K562 (cell line): ENCODE measurements at regions not wholly inside any gene's neighbourhood (a gene's known extent, or its start where the extent isn't known, plus 50 kb on each side); places are given as distances from the start of the nearest gene placed in this dataset.
A peak's percentile ranks its signal among the peaks of the same experiment; 100 is the strongest.

Experiments
- ARID1B ChIP-seq: fragments of 450-650 bp; IDR thresholded peaks from 2 replicates; pipeline ENCODE4 v1.6.1; 2016; ENCODE audit warnings: antibody characterized with exemption, mild to moderate bottlenecking, inconsistent platforms
- CGGBP1 ChIP-seq: fragments of 250-450 bp; sonication (Bioruptor Pico); IDR thresholded peaks from 2 replicates; pipeline ENCODE4 v1.9.0; 2021; ENCODE audit warnings: mild to moderate bottlenecking
- CREM ChIP-seq: IDR thresholded peaks from 2 replicates; pipeline ENCODE4 v1.6.1; 2014; ENCODE audit warnings: antibody characterized with exemption, low read depth
- ESRRB ChIP-seq: fragments of 250-450 bp; sonication (Bioruptor Pico); IDR thresholded peaks from 2 replicates; pipeline ENCODE4 v1.5.0; 2020; ENCODE audit warnings: mild to moderate bottlenecking, moderate library complexity, borderline replicate concordance
- MBD2 ChIP-seq: sonication (generic); IDR thresholded peaks from 2 replicates; pipeline ENCODE4 v1.6.1; 2016; ENCODE audit warnings: low read depth, borderline replicate concordance
- NELFE ChIP-seq: IDR thresholded peaks from 2 replicates; pipeline ENCODE4 v1.6.1; 2011; ENCODE audit warnings: mild to moderate bottlenecking; ENCODE audit not compliant: insufficient read depth, insufficient read length
- POLR2AphosphoS2 ChIP-seq: IDR thresholded peaks from 2 replicates; pipeline ENCODE4 v1.6.1; 2012; ENCODE audit warnings: low read length, improper control_type of control experiment
- POLR2H ChIP-seq: IDR thresholded peaks from 2 replicates; pipeline ENCODE4 v1.6.1; 2016; ENCODE audit warnings: missing genetic modification characterization, low read depth, mild to moderate bottlenecking, control low read depth, missing compliant biosample characterization, moderate library complexity
- RBBP5 ChIP-seq: fragments of 200-600 bp; sonication (generic); IDR thresholded peaks from 2 replicates; pipeline ENCODE4 v1.6.1; 2012; ENCODE audit warnings: borderline replicate concordance, mild to moderate bottlenecking, low read length, control low read depth, inconsistent platforms; ENCODE audit not compliant: insufficient read depth, poor library complexity, severe bottlenecking
- SMARCA4 ChIP-seq: fragments of 450-650 bp; IDR thresholded peaks from 2 replicates; pipeline ENCODE4 v1.6.1; 2016
- SREBF1 ChIP-seq: fragments of 150-350 bp; IDR thresholded peaks from 2 replicates; pipeline ENCODE4 v1.6.1; 2014; ENCODE audit warnings: antibody characterized with exemption, low read depth, low read length, borderline replicate concordance
- TAF9B ChIP-seq: fragments of 450-650 bp; IDR thresholded peaks from 2 replicates; pipeline ENCODE4 v1.6.1; 2018; ENCODE audit warnings: mild to moderate bottlenecking; ENCODE audit not compliant: partially characterized antibody
- TBL1XR1 ChIP-seq, 2 experiments: IDR thresholded peaks; 2 replicates each; pipeline ENCODE4 v1.6.1; 2012; ENCODE audit warnings: improper control_type of control experiment in 2 of 2, low read length in 2 of 2, mild to moderate bottlenecking in 1 of 2
- ZKSCAN8 ChIP-seq: fragments of 200-800 bp; sonication (Bioruptor generic); IDR thresholded peaks from 2 replicates; pipeline ENCODE4 v1.6.1; 2016; ENCODE audit warnings: missing genetic modification characterization, missing compliant biosample characterization
- ZNF253 ChIP-seq: fragments of 250-450 bp; sonication (Bioruptor Pico); conservative IDR thresholded peaks from 2 replicates; pipeline ENCODE4 v1.6.1; 2021; ENCODE audit warnings: mild to moderate bottlenecking
- ZNF583 ChIP-seq: fragments of 250-450 bp; sonication (Bioruptor Pico); IDR thresholded peaks from 2 replicates; pipeline ENCODE4 v1.4.0; 2020
- TF ChIP-seq, protein P1 (sequence below): fragments of 250-450 bp; sonication (Bioruptor Pico); IDR thresholded peaks from 2 replicates; pipeline ENCODE4 v1.5.0; 2021; ENCODE audit warnings: mild to moderate bottlenecking, moderate library complexity
- TF ChIP-seq, protein P2 (sequence below), 3 experiments: fragments of 200-800 bp in 1 of 3; sonication (Bioruptor generic) in 1 of 3; sonication (generic) in 1 of 3; formaldehyde crosslinking in 1 of 3; IDR thresholded peaks; 2 replicates each; pipeline versions ENCODE4 v1.6.1 to v1.8.0; 2016 to 2022; ENCODE audit warnings: mild to moderate bottlenecking in 2 of 3, missing compliant biosample characterization in 2 of 3, missing genetic modification characterization in 2 of 3, missing genetic modification reagents in 1 of 3
- TF ChIP-seq, protein P3 (sequence below): fragments of 250-450 bp; sonication (Bioruptor Pico); IDR thresholded peaks from 2 replicates; pipeline ENCODE4 v1.4.0; 2020; ENCODE audit warnings: mild to moderate bottlenecking, moderate library complexity

DNA sequence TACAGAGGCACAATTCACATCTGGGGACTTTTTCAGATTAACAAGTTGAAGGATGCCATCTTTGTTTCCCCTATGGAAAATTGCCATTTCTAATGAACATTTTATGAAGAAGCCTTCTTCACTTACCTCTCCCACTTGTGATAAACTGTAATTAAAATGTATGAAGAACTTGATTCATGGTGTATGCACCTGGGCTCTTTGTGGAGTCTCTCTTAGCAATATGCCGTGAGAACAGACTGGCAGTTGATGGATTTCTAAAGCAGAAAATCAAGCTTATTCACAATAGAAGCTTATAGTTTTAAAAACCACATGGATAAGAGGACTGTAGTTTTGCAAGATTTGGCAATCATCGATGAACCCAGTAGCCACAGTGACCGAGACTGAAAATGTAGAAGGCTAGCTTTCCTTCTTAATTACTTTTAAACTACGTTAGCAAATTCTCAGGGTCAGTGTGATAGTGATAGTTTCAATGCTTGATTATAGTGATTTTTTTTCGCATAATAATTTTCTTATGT, 270.6 kb downstream of the PRL start (continued):
- TF ChIP-seq, protein P1, sequence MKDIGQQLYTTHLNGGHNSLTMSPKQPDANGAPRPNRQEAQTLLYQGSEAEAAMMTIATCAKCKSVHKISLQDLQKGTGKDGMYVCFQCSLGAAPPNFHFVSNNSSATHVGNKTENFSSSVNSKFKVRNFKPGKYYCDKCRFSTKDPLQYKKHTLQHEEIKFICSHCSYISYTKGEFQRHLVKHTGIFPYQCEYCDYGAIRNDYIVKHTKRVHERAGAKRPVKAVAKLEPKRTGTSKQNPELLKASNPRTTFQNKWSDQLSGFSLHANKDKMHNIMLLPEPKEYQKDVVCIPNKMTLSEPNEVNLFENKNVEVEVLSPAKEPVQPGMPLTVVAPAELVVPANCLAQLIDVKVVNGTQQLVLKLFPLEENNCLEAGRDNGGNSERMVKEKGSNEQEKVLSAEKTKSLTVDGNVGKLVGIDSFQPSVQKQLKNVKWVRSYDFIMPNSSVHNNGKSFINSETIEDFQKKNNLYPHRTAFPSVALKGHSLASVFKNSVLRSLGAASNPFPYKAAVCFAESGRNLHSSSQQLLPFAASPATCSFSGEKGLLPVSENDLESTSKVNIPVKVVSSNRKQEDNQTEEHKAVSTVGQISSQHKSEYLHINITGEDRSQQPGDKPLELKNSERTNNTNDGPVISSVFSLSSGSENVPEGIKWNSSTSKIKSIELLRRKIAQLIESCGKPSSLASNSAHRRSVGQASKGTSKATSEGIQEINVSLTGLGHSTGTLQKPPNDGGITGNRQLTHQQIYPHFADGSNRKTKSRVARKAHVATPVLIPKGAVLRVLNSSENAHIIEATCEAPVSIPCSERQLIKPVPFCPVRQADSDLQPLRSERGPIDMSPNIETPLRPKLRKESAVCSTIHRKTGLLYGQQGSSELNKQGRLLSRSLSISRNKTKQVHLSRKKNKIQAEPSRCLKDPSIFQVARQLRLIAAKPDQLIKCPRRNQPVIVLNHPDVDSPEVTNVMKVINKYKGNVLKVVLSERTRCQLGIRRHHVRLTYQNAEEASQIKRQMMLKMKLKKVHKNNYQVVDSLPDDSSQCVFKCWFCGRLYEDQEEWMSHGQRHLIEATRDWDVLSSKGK (CRISPR knock-in tag), result no peak
- TF ChIP-seq POLR2AphosphoS2 (no peak), ESRRB (CRISPR knock-in tag) (no peak), CREM (no peak), SMARCA4 (no peak), ARID1B (no peak), MBD2 (no peak), ZNF583 (CRISPR knock-in tag) (no peak), POLR2H (tag) (0 out of 2 replicates have a peak, but pooled peaks have one; percentile 14), RBBP5 (no peak), TAF9B (no peak), CGGBP1 (0 out of 2 replicates have a peak, but pooled peaks have one; percentile 20), TBL1XR1 (IDR thresholded peaks at IDR 0.05; ENCODE audit: low read length in 2 of 2) (0 out of 4 replicates have a peak, but pooled peaks of 1 of the 2 experiments have one; percentile 22), ZNF253 (no peak), SREBF1 (no peak), ZKSCAN8 (CRISPR knock-in tag) (no peak), NELFE (no peak)
- TF ChIP-seq, protein P2, sequence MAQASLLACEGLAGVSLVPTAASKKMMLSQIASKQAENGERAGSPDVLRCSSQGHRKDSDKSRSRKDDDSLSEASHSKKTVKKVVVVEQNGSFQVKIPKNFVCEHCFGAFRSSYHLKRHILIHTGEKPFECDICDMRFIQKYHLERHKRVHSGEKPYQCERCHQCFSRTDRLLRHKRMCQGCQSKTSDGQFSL (CRISPR knock-in tag; IDR thresholded peaks at IDR 0.05), result no peak
- TF ChIP-seq, protein P2 (tag; IDR thresholded peaks at IDR 0.05), result peak in 1 of 2 experiments; percentile 41; a peak in 1 of 4 replicates
- TF ChIP-seq, protein P3, sequence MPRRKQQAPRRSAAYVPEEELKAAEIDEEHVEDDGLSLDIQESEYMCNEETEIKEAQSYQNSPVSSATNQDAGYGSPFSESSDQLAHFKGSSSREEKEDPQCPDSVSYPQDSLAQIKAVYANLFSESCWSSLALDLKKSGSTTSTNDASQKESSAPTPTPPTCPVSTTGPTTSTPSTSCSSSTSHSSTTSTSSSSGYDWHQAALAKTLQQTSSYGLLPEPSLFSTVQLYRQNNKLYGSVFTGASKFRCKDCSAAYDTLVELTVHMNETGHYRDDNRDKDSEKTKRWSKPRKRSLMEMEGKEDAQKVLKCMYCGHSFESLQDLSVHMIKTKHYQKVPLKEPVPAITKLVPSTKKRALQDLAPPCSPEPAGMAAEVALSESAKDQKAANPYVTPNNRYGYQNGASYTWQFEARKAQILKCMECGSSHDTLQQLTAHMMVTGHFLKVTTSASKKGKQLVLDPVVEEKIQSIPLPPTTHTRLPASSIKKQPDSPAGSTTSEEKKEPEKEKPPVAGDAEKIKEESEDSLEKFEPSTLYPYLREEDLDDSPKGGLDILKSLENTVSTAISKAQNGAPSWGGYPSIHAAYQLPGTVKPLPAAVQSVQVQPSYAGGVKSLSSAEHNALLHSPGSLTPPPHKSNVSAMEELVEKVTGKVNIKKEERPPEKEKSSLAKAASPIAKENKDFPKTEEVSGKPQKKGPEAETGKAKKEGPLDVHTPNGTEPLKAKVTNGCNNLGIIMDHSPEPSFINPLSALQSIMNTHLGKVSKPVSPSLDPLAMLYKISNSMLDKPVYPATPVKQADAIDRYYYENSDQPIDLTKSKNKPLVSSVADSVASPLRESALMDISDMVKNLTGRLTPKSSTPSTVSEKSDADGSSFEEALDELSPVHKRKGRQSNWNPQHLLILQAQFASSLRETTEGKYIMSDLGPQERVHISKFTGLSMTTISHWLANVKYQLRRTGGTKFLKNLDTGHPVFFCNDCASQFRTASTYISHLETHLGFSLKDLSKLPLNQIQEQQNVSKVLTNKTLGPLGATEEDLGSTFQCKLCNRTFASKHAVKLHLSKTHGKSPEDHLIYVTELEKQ (CRISPR knock-in tag), result 0 out of 2 replicates have a peak, but pooled peaks have one; percentile 1
